K562 (cell line): ENCODE measurements at regions not wholly inside any gene's neighbourhood (a gene's known extent, or its start where the extent isn't known, plus 50 kb on each side); places are given as distances from the start of the nearest gene placed in this dataset.

ENCODE experiments used
- ATAC-seq: fragments of 200-7000 bp; cut with Tn5 transposase; 3 replicates; pipeline ENCODE4 v1.9.1; 2020; ENCODE audit warnings: moderate library complexity
- BruUV-seq: library from RNA; stranded (reverse); fragments of 400-500 nt; replicated peaks from 2 replicates; lab custom pipeline; 2021; lab: Mats Ljungman, UMichigan
- CTCF ChIA-PET: fragments of 300-600 bp; formaldehyde crosslinking; extraction: SDS; loops from one replicate; lab custom pipeline; 2021; ENCODE audit warnings: low intra/inter-chr PET ratio; lab: Yijun Ruan, JAX
- POLR2A ChIA-PET: fragments of 300-600, 350-650 bp; sonication (Branson Sonifier 250); formaldehyde crosslinking; extraction: SDS; loops from one replicate; lab custom pipeline; 2021; ENCODE audit warnings: antibody characterized with exemption, inconsistent platforms; lab: Yijun Ruan, JAX
- DNase-seq, 4 experiments: peaks; one replicate each; pipeline versions ENCODE4 v3.0.0 to v3.0.0-alpha.2; 2011 to 2018; ENCODE audit warnings: low spot score in 3 of 4, mixed read lengths in 3 of 4; ENCODE audit errors: extremely low read depth in 1 of 4
- FAIRE-seq: peaks from 2 replicates; lab custom pipeline; 2011; peaks lifted over from hg19 to GRCh38; lab: Jason Lieb, UNC
- H2AFZ ChIP-seq: 2 replicates; pipeline ENCODE4 v1.6.0; 2011; ENCODE audit warnings: low read depth, low read length, control low read depth, inconsistent platforms
- H3K27ac ChIP-seq: fragments of 200-600 bp; 3 replicates; pipeline ENCODE4 v1.8.0; 2011; ENCODE audit warnings: low read depth, mild to moderate bottlenecking, control low read depth, inconsistent platforms, low read length, moderate library complexity, mixed read lengths; ENCODE audit errors: extremely low read depth
- H3K27me3 ChIP-seq, 2 experiments: fragments of 300-600 bp in 1 of 2; 2 replicates in 1 of 2; 3 replicates in 1 of 2; pipeline versions ENCODE4 v1.6.0 to v1.8.0; 2011; ENCODE audit warnings: inconsistent platforms in 2 of 2, low read length in 2 of 2, mild to moderate bottlenecking in 1 of 2, mixed read lengths in 1 of 2, moderate library complexity in 1 of 2; ENCODE audit not compliant: control insufficient read depth in 2 of 2, insufficient read depth in 2 of 2
- H3K36me3 ChIP-seq: fragments of 300-600 bp; 3 replicates; pipeline ENCODE4 v1.8.0; 2011; ENCODE audit warnings: mild to moderate bottlenecking, low read length, inconsistent platforms; ENCODE audit not compliant: control insufficient read depth, insufficient read depth
- H3K4me1 ChIP-seq, 2 experiments: fragments of 200-600 bp in 1 of 2; replicated peaks in 1 of 2; 2 replicates in 1 of 2; 3 replicates in 1 of 2; pipeline versions ENCODE4 v1.5.1 to v1.8.0; 2011; ENCODE audit warnings: inconsistent platforms in 2 of 2, low read length in 2 of 2, mild to moderate bottlenecking in 1 of 2, mixed read lengths in 1 of 2, moderate library complexity in 1 of 2; ENCODE audit not compliant: control insufficient read depth in 2 of 2, insufficient read depth in 2 of 2
- H3K4me2 ChIP-seq: 2 replicates; pipeline ENCODE4 v1.6.1; 2011; ENCODE audit warnings: low read length, control low read depth, inconsistent platforms, mixed read lengths; ENCODE audit not compliant: insufficient read depth
- H3K4me3 ChIP-seq: fragments of 200-600 bp; sonication (generic), shearing (Covaris generic); 2 replicates; pipeline ENCODE4 v1.5.1; 2016; ENCODE audit warnings: control low read depth, inconsistent platforms
- H3K79me2 ChIP-seq: fragments of 200-600 bp; 3 replicates; pipeline ENCODE4 v1.8.0; 2011; ENCODE audit warnings: low read length, inconsistent platforms; ENCODE audit not compliant: control insufficient read depth, insufficient read depth
- H3K9ac ChIP-seq, 2 experiments: 2 replicates each; pipeline versions ENCODE4 v1.6.0 to v1.6.1; 2011; ENCODE audit warnings: low read depth in 2 of 2, low read length in 2 of 2, control low read depth in 1 of 2, inconsistent platforms in 1 of 2, mild to moderate bottlenecking in 1 of 2, mixed read lengths in 1 of 2; ENCODE audit not compliant: insufficient read depth in 1 of 2
- H3K9me1 ChIP-seq: one replicate; pipeline ENCODE4 v1.6.0; 2011; ENCODE audit warnings: inconsistent platforms, mild to moderate bottlenecking, low read length, moderate library complexity; ENCODE audit not compliant: control insufficient read depth, insufficient read depth
- H3K9me3 ChIP-seq: replicated peaks from 2 replicates; pipeline ENCODE4 v1.5.1; 2011; ENCODE audit warnings: low read depth, low read length, inconsistent platforms; ENCODE audit not compliant: control insufficient read depth, insufficient read depth
- H4K20me1 ChIP-seq: replicated peaks from 2 replicates; pipeline ENCODE4 v1.6.1; 2011; ENCODE audit warnings: low read length, inconsistent platforms, mixed read lengths; ENCODE audit not compliant: control insufficient read depth, insufficient read depth
- C11orf30 ChIP-seq: fragments of 450-650 bp; IDR thresholded peaks from 2 replicates; pipeline ENCODE4 v1.6.1; 2016; ENCODE audit warnings: low read depth, mild to moderate bottlenecking
- CBFB ChIP-seq: sonication (generic); formaldehyde crosslinking; IDR thresholded peaks from 2 replicates; pipeline ENCODE4 v1.4.0; 2020; ENCODE audit warnings: mild to moderate bottlenecking, missing genetic modification reagents
- CTBP1 ChIP-seq: fragments of 450-650 bp; IDR thresholded peaks from 2 replicates; pipeline ENCODE4 v1.6.1; 2016; ENCODE audit warnings: borderline replicate concordance
- ESRRB ChIP-seq: fragments of 250-450 bp; sonication (Bioruptor Pico); IDR thresholded peaks from 2 replicates; pipeline ENCODE4 v1.5.0; 2020; ENCODE audit warnings: mild to moderate bottlenecking, moderate library complexity, borderline replicate concordance
- GABPB2 ChIP-seq: fragments of 250-450 bp; sonication (Bioruptor Pico); conservative IDR thresholded peaks from 2 replicates; pipeline ENCODE4 v1.5.1; 2021; ENCODE audit warnings: mild to moderate bottlenecking
- NFE2 ChIP-seq: IDR thresholded peaks from 2 replicates; pipeline ENCODE4 v1.6.1; 2014; ENCODE audit warnings: antibody characterized with exemption, low read depth
- OTX1 ChIP-seq: fragments of 450-650 bp; formaldehyde crosslinking; IDR thresholded peaks from 2 replicates; pipeline ENCODE4 v1.4.0; 2022; ENCODE audit warnings: mild to moderate bottlenecking
- POLR3G ChIP-seq: IDR thresholded peaks from 2 replicates; pipeline ENCODE4 v1.6.1; 2011; ENCODE audit not compliant: insufficient read length, insufficient replicate concordance; ENCODE audit errors: extremely low read depth
- RFX1 ChIP-seq: fragments of 450-650 bp; IDR thresholded peaks from 2 replicates; pipeline ENCODE4 v1.6.1; 2016; ENCODE audit warnings: mild to moderate bottlenecking, moderate library complexity
- SP1 ChIP-seq: sonication (generic); formaldehyde crosslinking; IDR thresholded peaks from 2 replicates; pipeline ENCODE4 v1.8.1; 2022; ENCODE audit warnings: mild to moderate bottlenecking, missing genetic modification reagents
- SRSF3 ChIP-seq: fragments of 200-400 bp; formaldehyde crosslinking; IDR thresholded peaks from 2 replicates; pipeline ENCODE4 v1.6.1; 2016; ENCODE audit warnings: mild to moderate bottlenecking, low read length, moderate library complexity; ENCODE audit not compliant: insufficient read depth
- TAL1 ChIP-seq: fragments of 450-650 bp; IDR thresholded peaks from 2 replicates; pipeline ENCODE4 v1.6.1; 2016; ENCODE audit warnings: mild to moderate bottlenecking
- ZBTB1 ChIP-seq: sonication (generic); formaldehyde crosslinking; IDR thresholded peaks from 2 replicates; pipeline ENCODE4 v1.8.1; 2023; ENCODE audit warnings: missing genetic modification reagents, low read depth, mild to moderate bottlenecking, borderline replicate concordance
- ZFX ChIP-seq: sonication (generic); formaldehyde crosslinking; IDR thresholded peaks from 2 replicates; pipeline ENCODE4 v1.8.0; 2022; ENCODE audit warnings: mild to moderate bottlenecking, missing genetic modification reagents, moderate library complexity
- ZNF311 ChIP-seq: fragments of 250-450 bp; sonication (Bioruptor Pico); IDR thresholded peaks from 2 replicates; pipeline ENCODE4 v1.4.0; 2020; ENCODE audit warnings: mild to moderate bottlenecking, moderate library complexity
- ZNF589 ChIP-seq: fragments of 200-800 bp; sonication (Bioruptor generic); IDR thresholded peaks from 2 replicates; pipeline ENCODE4 v1.6.1; 2016; ENCODE audit warnings: low read depth, missing genetic modification characterization, missing compliant biosample characterization
- WGBS: fragments of 100-300 bp; shearing (Covaris generic); methylation state at CpG from one replicate; pipeline ENCODE4 v1.1.6; 2016; ENCODE audit warnings: low coverage, mixed read lengths; ENCODE audit not compliant: insufficient coverage; ENCODE audit errors: missing lambda C conversion rate; 5-methylcytosine and 5-hydroxymethylcytosine counted together
- in situ Hi-C: fragments of 300-500 bp; cut with MboI; formaldehyde crosslinking; loops from 4 replicates; pipeline ENCODE4 v1.15.0; 2018; ENCODE audit warnings: inconsistent platforms, mixed read lengths
- intact Hi-C: fragments of 100-400 bp; cut with micrococcal nuclease; formaldehyde crosslinking; loops from 2 replicates; pipeline ENCODE4 v1.14.2; 2022
- TF ChIP-seq, protein P1 (sequence below): fragments of 250-450 bp; sonication (Bioruptor Pico); IDR thresholded peaks from 2 replicates; pipeline ENCODE4 v1.5.0; 2021
- TF ChIP-seq, protein P2 (sequence below): sonication (generic); formaldehyde crosslinking; IDR thresholded peaks from 2 replicates; pipeline ENCODE4 v1.9.0; 2022; ENCODE audit warnings: mild to moderate bottlenecking, missing genetic modification reagents
- TF ChIP-seq, protein P3 (sequence below): sonication (generic); formaldehyde crosslinking; IDR thresholded peaks from 2 replicates; pipeline ENCODE4 v1.8.0; 2023; ENCODE audit warnings: mild to moderate bottlenecking, missing genetic modification reagents
- TF ChIP-seq, protein P4 (sequence below): sonication (generic); formaldehyde crosslinking; IDR thresholded peaks from 2 replicates; pipeline ENCODE4 v1.8.0; 2023; ENCODE audit warnings: mild to moderate bottlenecking, missing genetic modification reagents

DNA sequence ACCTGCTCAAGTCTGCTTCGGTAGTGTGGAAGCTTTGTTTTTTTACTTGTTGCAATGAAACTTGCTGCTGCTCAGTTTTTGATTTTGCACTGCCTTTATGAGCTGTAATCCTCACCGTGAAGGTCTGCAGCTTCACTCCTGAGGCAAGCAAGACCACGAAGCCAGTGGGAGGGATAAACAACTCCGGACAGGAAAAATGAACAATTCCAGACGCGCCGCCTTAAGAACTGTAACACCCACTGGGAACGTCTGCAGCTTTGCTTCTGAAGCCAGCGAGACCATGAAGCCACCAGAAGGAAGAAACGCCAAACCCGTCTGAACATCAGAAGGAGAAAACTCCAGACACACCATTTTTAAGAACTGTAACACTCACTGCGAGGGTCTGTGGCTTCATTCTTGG, 245.7 kb upstream of the REG3G start:
- intact Hi-C loops (no loop called here), in situ Hi-C loops (no loop called here)
- Histone ChIP-seq H3K4me2 (no peak overlapping the region), H3K4me1 (peaks cover 0 to 6% of the 10 kb centered on the region in 2 experiments; a peak in 2 of 5 replicates), H3K36me3 (no peaks in the 10 kb centered on the region), H3K9me1 (no peaks in the 10 kb centered on the region), H3K79me2 (no peaks in the 10 kb centered on the region), H3K4me3 (no peak overlapping the region), H3K27ac (no peak overlapping the region), H3K9me3 (no peaks in the 10 kb centered on the region; the same call in 1 of the 2 replicates), H3K27me3 (no peaks in the 10 kb centered on the region), H4K20me1 (no peaks in the 10 kb centered on the region), H3K9ac (no peak overlapping the region), H2AFZ (no peak overlapping the region)
- 4% methylated on average over 12 of the region's 12 CpGs for WGBS
- no TSS peak for BruUV-seq
- TF ChIP-seq RFX1 (no peak), SP1 (no peak), TAL1 (no peak), SRSF3 (no peak), POLR3G (no peak), C11orf30 (no peak), CBFB (no peak), OTX1 (CRISPR knock-in tag) (no peak), ZNF589 (CRISPR knock-in tag) (no peak), CTBP1 (no peak), ZFX (no peak), NFE2 (no peak), GABPB2 (CRISPR knock-in tag) (no peak), ZNF311 (CRISPR knock-in tag) (no peak), ESRRB (CRISPR knock-in tag) (no peak), ZBTB1 (CRISPR knock-in tag) (no peak)
- TF ChIP-seq, protein P1, sequence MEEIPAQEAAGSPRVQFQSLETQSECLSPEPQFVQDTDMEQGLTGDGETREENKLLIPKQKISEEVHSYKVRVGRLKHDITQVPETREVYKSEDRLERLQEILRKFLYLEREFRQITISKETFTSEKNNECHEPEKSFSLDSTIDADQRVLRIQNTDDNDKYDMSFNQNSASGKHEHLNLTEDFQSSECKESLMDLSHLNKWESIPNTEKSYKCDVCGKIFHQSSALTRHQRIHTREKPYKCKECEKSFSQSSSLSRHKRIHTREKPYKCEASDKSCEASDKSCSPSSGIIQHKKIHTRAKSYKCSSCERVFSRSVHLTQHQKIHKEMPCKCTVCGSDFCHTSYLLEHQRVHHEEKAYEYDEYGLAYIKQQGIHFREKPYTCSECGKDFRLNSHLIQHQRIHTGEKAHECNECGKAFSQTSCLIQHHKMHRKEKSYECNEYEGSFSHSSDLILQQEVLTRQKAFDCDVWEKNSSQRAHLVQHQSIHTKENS, result no peak
- TF ChIP-seq, protein P2, sequence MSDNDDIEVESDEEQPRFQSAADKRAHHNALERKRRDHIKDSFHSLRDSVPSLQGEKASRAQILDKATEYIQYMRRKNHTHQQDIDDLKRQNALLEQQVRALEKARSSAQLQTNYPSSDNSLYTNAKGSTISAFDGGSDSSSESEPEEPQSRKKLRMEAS (CRISPR knock-in tag), result no peak
- TF ChIP-seq, protein P3, sequence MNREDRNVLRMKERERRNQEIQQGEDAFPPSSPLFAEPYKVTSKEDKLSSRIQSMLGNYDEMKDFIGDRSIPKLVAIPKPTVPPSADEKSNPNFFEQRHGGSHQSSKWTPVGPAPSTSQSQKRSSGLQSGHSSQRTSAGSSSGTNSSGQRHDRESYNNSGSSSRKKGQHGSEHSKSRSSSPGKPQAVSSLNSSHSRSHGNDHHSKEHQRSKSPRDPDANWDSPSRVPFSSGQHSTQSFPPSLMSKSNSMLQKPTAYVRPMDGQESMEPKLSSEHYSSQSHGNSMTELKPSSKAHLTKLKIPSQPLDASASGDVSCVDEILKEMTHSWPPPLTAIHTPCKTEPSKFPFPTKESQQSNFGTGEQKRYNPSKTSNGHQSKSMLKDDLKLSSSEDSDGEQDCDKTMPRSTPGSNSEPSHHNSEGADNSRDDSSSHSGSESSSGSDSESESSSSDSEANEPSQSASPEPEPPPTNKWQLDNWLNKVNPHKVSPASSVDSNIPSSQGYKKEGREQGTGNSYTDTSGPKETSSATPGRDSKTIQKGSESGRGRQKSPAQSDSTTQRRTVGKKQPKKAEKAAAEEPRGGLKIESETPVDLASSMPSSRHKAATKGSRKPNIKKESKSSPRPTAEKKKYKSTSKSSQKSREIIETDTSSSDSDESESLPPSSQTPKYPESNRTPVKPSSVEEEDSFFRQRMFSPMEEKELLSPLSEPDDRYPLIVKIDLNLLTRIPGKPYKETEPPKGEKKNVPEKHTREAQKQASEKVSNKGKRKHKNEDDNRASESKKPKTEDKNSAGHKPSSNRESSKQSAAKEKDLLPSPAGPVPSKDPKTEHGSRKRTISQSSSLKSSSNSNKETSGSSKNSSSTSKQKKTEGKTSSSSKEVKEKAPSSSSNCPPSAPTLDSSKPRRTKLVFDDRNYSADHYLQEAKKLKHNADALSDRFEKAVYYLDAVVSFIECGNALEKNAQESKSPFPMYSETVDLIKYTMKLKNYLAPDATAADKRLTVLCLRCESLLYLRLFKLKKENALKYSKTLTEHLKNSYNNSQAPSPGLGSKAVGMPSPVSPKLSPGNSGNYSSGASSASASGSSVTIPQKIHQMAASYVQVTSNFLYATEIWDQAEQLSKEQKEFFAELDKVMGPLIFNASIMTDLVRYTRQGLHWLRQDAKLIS (CRISPR knock-in tag), result no peak
- TF ChIP-seq, protein P4, sequence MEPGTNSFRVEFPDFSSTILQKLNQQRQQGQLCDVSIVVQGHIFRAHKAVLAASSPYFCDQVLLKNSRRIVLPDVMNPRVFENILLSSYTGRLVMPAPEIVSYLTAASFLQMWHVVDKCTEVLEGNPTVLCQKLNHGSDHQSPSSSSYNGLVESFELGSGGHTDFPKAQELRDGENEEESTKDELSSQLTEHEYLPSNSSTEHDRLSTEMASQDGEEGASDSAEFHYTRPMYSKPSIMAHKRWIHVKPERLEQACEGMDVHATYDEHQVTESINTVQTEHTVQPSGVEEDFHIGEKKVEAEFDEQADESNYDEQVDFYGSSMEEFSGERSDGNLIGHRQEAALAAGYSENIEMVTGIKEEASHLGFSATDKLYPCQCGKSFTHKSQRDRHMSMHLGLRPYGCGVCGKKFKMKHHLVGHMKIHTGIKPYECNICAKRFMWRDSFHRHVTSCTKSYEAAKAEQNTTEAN (CRISPR knock-in tag), result no peak
- no peak for ATAC-seq
- POLR2A ChIA-PET, result no interaction called here
- no peak for DNase-seq
- CTCF ChIA-PET, result no interaction called here
- no peak for FAIRE-seq
